ENCODE measurements at regions not wholly inside any gene's neighbourhood (a gene's known extent, or its start where the extent isn't known, plus 50 kb on each side); places are given as distances from the start of the nearest gene placed in this dataset.

DNA sequence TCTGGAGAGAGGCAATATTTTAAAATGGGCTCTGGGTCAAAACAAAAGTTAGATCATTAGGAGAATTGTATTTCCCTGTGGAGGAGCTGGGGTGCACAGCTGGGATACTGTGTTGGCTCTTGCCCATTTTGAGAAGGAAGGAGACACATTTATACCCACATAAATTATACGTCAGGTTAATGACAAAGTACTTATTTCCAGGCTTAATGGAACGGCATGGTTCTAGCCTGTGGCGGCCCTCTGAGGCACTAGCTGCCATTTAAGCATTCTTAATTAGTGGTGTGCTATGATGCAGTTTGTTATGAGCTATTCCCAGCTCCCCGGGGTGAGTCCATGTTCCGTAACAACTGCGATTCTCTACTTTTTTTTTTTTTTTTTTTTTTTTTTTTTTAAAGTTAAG, 193.5 kb downstream of the SEC23IP start:
- Mint-ChIP-seq H3K4me3 (no peak overlapping the region), H3K9me3 (ENCODE audit: insufficient read depth) (peaks cover 3% of the 10 kb centered on the region), H3K27ac (no peak overlapping the region), H3K27me3 (peaks cover 22% of the 10 kb centered on the region), H3K4me1 (no peaks in the 10 kb centered on the region)
- Histone ChIP-seq H4K20me1 (ENCODE audit: control insufficient read depth, insufficient read depth, low read length, poor library complexity, severe bottlenecking) (no peaks in the 10 kb centered on the region), H3K4me3 (ENCODE audit: control extremely low read depth in 1 of 5, extremely low read depth in 1 of 5, insufficient read depth in 1 of 5, low read depth in 2 of 5, low read length in 4 of 5) (no peak overlapping the region), H3K27ac (ENCODE audit: low read length in 2 of 2) (no peak overlapping the region), H3K9ac (ENCODE audit: low read length) (no peak overlapping the region), H3K27me3 (replicated peaks in 1 of 4; ENCODE audit: control extremely low read depth in 1 of 4, control insufficient read depth in 3 of 4, insufficient read depth in 4 of 4, low read length in 3 of 4) (no peaks in the 10 kb centered on the region), H3K9me3 (ENCODE audit: control extremely low read depth in 1 of 3, control insufficient read depth in 2 of 3, insufficient read depth in 1 of 3, low read length in 2 of 3) (peaks cover 0 to 11% (median 0%) of the 10 kb centered on the region in 3 donors), H3K4me1 (ENCODE audit: control insufficient read depth in 2 of 2, insufficient read depth in 2 of 2, low read length in 2 of 2) (no peaks in the 10 kb centered on the region), H3K79me2 (ENCODE audit: control insufficient read depth, insufficient read depth, low read length) (no peaks in the 10 kb centered on the region), H3K36me3 (replicated peaks in 1 of 2; ENCODE audit: control extremely low read depth in 1 of 2, control insufficient read depth in 1 of 2, extremely low read depth in 1 of 2, insufficient read depth in 2 of 2, low read length in 1 of 2) (no peaks in the 10 kb centered on the region), H3K4me2 (replicated peaks; ENCODE audit: low read depth, low read length, poor library complexity, severe bottlenecking) (no peak overlapping the region), H2AFZ (ENCODE audit: insufficient read depth, low read depth, low read length, poor library complexity, severe bottlenecking) (no peak overlapping the region)
- no CpG with 5 or more reads among the region's 6 CpGs for WGBS (ENCODE audit: insufficient coverage)
- DNase-seq (no peak), ATAC-seq (ENCODE audit: low read depth) (no peak)
- intact Hi-C loops (cut with micrococcal nuclease) = no loop called here
- ChIA-PET POLR2A (no interaction called here), CTCF (no interaction called here)
- TF ChIP-seq, protein P1, sequence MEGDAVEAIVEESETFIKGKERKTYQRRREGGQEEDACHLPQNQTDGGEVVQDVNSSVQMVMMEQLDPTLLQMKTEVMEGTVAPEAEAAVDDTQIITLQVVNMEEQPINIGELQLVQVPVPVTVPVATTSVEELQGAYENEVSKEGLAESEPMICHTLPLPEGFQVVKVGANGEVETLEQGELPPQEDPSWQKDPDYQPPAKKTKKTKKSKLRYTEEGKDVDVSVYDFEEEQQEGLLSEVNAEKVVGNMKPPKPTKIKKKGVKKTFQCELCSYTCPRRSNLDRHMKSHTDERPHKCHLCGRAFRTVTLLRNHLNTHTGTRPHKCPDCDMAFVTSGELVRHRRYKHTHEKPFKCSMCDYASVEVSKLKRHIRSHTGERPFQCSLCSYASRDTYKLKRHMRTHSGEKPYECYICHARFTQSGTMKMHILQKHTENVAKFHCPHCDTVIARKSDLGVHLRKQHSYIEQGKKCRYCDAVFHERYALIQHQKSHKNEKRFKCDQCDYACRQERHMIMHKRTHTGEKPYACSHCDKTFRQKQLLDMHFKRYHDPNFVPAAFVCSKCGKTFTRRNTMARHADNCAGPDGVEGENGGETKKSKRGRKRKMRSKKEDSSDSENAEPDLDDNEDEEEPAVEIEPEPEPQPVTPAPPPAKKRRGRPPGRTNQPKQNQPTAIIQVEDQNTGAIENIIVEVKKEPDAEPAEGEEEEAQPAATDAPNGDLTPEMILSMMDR (IDR thresholded peaks at IDR 0.05) = no peak
- TF ChIP-seq EZH2 (IDR thresholded peaks at IDR 0.05; ENCODE audit: borderline replicate concordance, insufficient read depth, low read depth, low read length, poor library complexity, severe bottlenecking) = no peak

DNA sequence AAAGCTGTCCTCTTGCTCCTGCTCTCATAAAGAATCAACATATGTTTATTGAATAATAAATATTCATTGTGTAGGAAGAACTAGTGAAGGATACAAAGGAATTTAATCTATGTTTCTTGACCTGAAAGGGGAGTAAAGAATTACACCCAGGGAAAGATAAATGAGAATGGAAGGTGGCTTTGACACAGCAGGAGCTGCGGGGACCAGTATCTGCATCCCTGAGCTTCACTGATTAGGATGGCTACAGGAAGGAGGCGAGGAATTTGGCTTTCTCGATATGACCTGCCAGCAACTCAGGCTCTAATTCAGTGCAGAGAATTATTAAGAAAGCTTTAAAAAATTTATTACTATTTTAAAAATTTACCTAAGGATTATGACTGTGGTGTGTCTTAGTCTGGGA, 194.6 kb downstream of the SEC23IP start:
- intact Hi-C loops (cut with micrococcal nuclease) = no loop called here
- TF ChIP-seq, protein P1 (IDR thresholded peaks at IDR 0.05) = no peak
- TF ChIP-seq EZH2 (IDR thresholded peaks at IDR 0.05; ENCODE audit: borderline replicate concordance, insufficient read depth, low read depth, low read length, poor library complexity, severe bottlenecking) = no peak
- Mint-ChIP-seq H3K27ac (no peak overlapping the region), H3K9me3 (ENCODE audit: insufficient read depth) (peaks cover 3% of the 10 kb centered on the region), H3K4me3 (no peak overlapping the region), H3K27me3 (peaks cover 17% of the 10 kb centered on the region), H3K4me1 (no peaks in the 10 kb centered on the region)
- Histone ChIP-seq H2AFZ (ENCODE audit: insufficient read depth, low read depth, low read length, poor library complexity, severe bottlenecking) (no peak overlapping the region), H3K27me3 (replicated peaks in 1 of 4; ENCODE audit: control extremely low read depth in 1 of 4, control insufficient read depth in 3 of 4, insufficient read depth in 4 of 4, low read length in 3 of 4) (no peaks in the 10 kb centered on the region), H3K79me2 (ENCODE audit: control insufficient read depth, insufficient read depth, low read length) (no peaks in the 10 kb centered on the region), H3K9ac (ENCODE audit: low read length) (no peak overlapping the region), H3K4me2 (replicated peaks; ENCODE audit: low read depth, low read length, poor library complexity, severe bottlenecking) (no peak overlapping the region), H4K20me1 (ENCODE audit: control insufficient read depth, insufficient read depth, low read length, poor library complexity, severe bottlenecking) (no peaks in the 10 kb centered on the region), H3K9me3 (ENCODE audit: control extremely low read depth in 1 of 3, control insufficient read depth in 2 of 3, insufficient read depth in 1 of 3, low read length in 2 of 3) (peaks cover 0 to 11% (median 0%) of the 10 kb centered on the region in 3 donors), H3K4me1 (ENCODE audit: control insufficient read depth in 2 of 2, insufficient read depth in 2 of 2, low read length in 2 of 2) (no peaks in the 10 kb centered on the region), H3K4me3 (ENCODE audit: control extremely low read depth in 1 of 5, extremely low read depth in 1 of 5, insufficient read depth in 1 of 5, low read depth in 2 of 5, low read length in 4 of 5) (no peak overlapping the region), H3K27ac (ENCODE audit: low read length in 2 of 2) (no peak overlapping the region), H3K36me3 (replicated peaks in 1 of 2; ENCODE audit: control extremely low read depth in 1 of 2, control insufficient read depth in 1 of 2, extremely low read depth in 1 of 2, insufficient read depth in 2 of 2, low read length in 1 of 2) (no peaks in the 10 kb centered on the region)
- ChIA-PET CTCF (no interaction called here), POLR2A (no interaction called here)
- 75% methylated on average over 1 of the region's 3 CpGs for WGBS (ENCODE audit: insufficient coverage)
- no peak for ATAC-seq (ENCODE audit: low read depth)
- no peak for DNase-seq
